SK-N-SH (cell line): ENCODE measurements at regions not wholly inside any gene's neighbourhood (a gene's known extent, or its start where the extent isn't known, plus 50 kb on each side); places are given as distances from the start of the nearest gene placed in this dataset.

Experiments
- CTCF ChIP-seq: fragments of 200-600 bp; sonication (generic); IDR thresholded peaks from 2 replicates; pipeline ENCODE4 v1.6.1; 2017; ENCODE audit warnings: antibody characterized with exemption, mild to moderate bottlenecking, moderate library complexity
- GATA2 ChIP-seq: sonication (generic); formaldehyde crosslinking; IDR thresholded peaks from 2 replicates; pipeline ENCODE4 v1.5.0; 2020; ENCODE audit warnings: mild to moderate bottlenecking, missing genetic modification reagents
- MAX ChIP-seq: IDR thresholded peaks from 2 replicates; pipeline ENCODE4 v1.4.0; 2012; ENCODE audit warnings: low read depth
- MXI1 ChIP-seq: IDR thresholded peaks from 2 replicates; pipeline ENCODE4 v1.6.1; 2012; ENCODE audit warnings: mild to moderate bottlenecking, low read depth, low read length, improper control_type of control experiment
- POLR2AphosphoS5 ChIP-seq: IDR thresholded peaks from 2 replicates; pipeline ENCODE4 v1.6.1; 2012; ENCODE audit warnings: low read depth, low read length
- RAD21 ChIP-seq: IDR thresholded peaks from 2 replicates; pipeline ENCODE4 v1.6.1; 2012; ENCODE audit warnings: mild to moderate bottlenecking, low read length
- REST ChIP-seq: IDR thresholded peaks from 2 replicates; pipeline ENCODE4 v1.6.1; 2012; ENCODE audit warnings: mild to moderate bottlenecking, low read depth, low read length, moderate library complexity
- YY1 ChIP-seq: IDR thresholded peaks from 2 replicates; pipeline ENCODE4 v1.4.0; 2012; ENCODE audit warnings: low read depth, mild to moderate bottlenecking
- ZBTB33 ChIP-seq: IDR thresholded peaks from 2 replicates; pipeline ENCODE4 v1.4.0; 2012; ENCODE audit warnings: low read depth, borderline replicate concordance

GRCh38 chr12:86729739-86730138 is 473.5 kb upstream of the MGAT4C start:
- no peak for TF ChIP-seq CTCF
- TF ChIP-seq YY1, result no peak
- no peak for TF ChIP-seq MAX
- no peak for TF ChIP-seq MXI1
- TF ChIP-seq RAD21, result no peak
- TF ChIP-seq ZBTB33, result no peak
- no peak for TF ChIP-seq POLR2AphosphoS5
- no peak for TF ChIP-seq REST
- no peak for TF ChIP-seq GATA2
